HCT116 (cell line): ENCODE measurements at regions not wholly inside any gene's neighbourhood (a gene's known extent, or its start where the extent isn't known, plus 50 kb on each side); places are given as distances from the start of the nearest gene placed in this dataset.

Experiments
- ATAC-seq: fragments of 200-7000 bp; cut with Tn5 transposase; 2 replicates; pipeline ENCODE4 v1.9.1; 2020; ENCODE audit warnings: mild to moderate bottlenecking, moderate library complexity
- BruUV-seq: library from RNA; stranded (reverse); fragments of 400-500 nt; replicated peaks from 2 replicates; lab custom pipeline; 2021; lab: Mats Ljungman, UMichigan
- CTCF ChIA-PET: fragments of 300-600 bp; sonication (Branson Sonifier 250); formaldehyde crosslinking; loops from one replicate; lab custom pipeline; 2021; ENCODE audit warnings: antibody characterized with exemption; lab: Charles Lee
- POLR2A ChIA-PET: fragments of 300-600, 350-600 bp; sonication (Branson Sonifier 250); formaldehyde crosslinking; loops from one replicate; lab custom pipeline; 2021; ENCODE audit warnings: antibody characterized with exemption; lab: Charles Lee
- RAD21 ChIA-PET, 2 experiments: fragments of 300-600 bp; sonication (Branson Sonifier 250); formaldehyde crosslinking; loops; one replicate each; lab custom pipeline; 2023; ENCODE audit warnings: low total read pairs in 2 of 2; ENCODE audit not compliant: uncharacterized antibody in 2 of 2, unreplicated experiment in 2 of 2, low non-redundant PET in 1 of 2; lab: Charles Lee
- DNase-seq: peaks from one replicate; pipeline ENCODE4 v3.0.0-alpha.2; 2010; ENCODE audit warnings: low read depth, low spot score
- H2AFZ ChIP-seq: fragments of 200-600 bp; shearing (Covaris generic), sonication (generic); 2 replicates; pipeline ENCODE4 v1.6.1; 2017; ENCODE audit warnings: low read depth, mixed run types, mixed read lengths, antibody characterized with exemption, low read length; ENCODE audit not compliant: poor library complexity, severe bottlenecking
- H3K27ac ChIP-seq: 2 replicates; pipeline ENCODE4 v1.5.1; 2012; ENCODE audit warnings: low read depth, low read length
- H3K27me3 ChIP-seq: fragments of 200-600 bp; sonication (generic); 2 replicates; pipeline ENCODE4 v1.6.1; 2016; ENCODE audit warnings: mixed run types, low read length, mixed read lengths; ENCODE audit not compliant: insufficient read depth
- H3K36me3 ChIP-seq, 2 experiments: fragments of 200-500 bp in 1 of 2; fragments of 200-600 bp in 1 of 2; sonication (Bioruptor generic) in 1 of 2; sonication (generic) in 1 of 2; 2 replicates each; pipeline versions ENCODE4 v1.5.1 to v1.6.1; 2014 to 2016; ENCODE audit warnings: low read length in 2 of 2, inconsistent platforms in 1 of 2, mixed read lengths in 1 of 2, mixed run types in 1 of 2; ENCODE audit not compliant: insufficient read depth in 2 of 2, control insufficient read depth in 1 of 2
- H3K4me1 ChIP-seq, 2 experiments: fragments of 200-600 bp in 1 of 2; sonication (generic) in 1 of 2; 2 replicates each; pipeline versions ENCODE4 v1.5.1 to v1.6.1; 2012 to 2017; ENCODE audit warnings: low read length in 2 of 2, inconsistent platforms in 1 of 2, mild to moderate bottlenecking in 1 of 2, mixed read lengths in 1 of 2, mixed run types in 1 of 2, moderate library complexity in 1 of 2; ENCODE audit not compliant: insufficient read depth in 2 of 2, control insufficient read depth in 1 of 2
- H3K4me2 ChIP-seq: fragments of 200-600 bp; sonication (generic); 2 replicates; pipeline ENCODE4 v1.6.1; 2017; ENCODE audit warnings: mixed run types, low read length, mixed read lengths
- H3K4me3 ChIP-seq, 2 experiments: fragments of 200-600 bp in 1 of 2; sonication (generic) in 1 of 2; replicated peaks in 1 of 2; 2 replicates each; pipeline ENCODE4 v1.5.1; 2011 to 2016; ENCODE audit warnings: low read length in 2 of 2, control low read depth in 1 of 2, low read depth in 1 of 2, mild to moderate bottlenecking in 1 of 2, mixed read lengths in 1 of 2, mixed run types in 1 of 2
- H3K79me2 ChIP-seq: fragments of 200-600 bp; sonication (generic); 2 replicates; pipeline ENCODE4 v1.6.1; 2017; ENCODE audit warnings: mild to moderate bottlenecking, mixed run types, low read length, moderate library complexity, mixed read lengths; ENCODE audit not compliant: insufficient read depth
- H3K9ac ChIP-seq: fragments of 200-600 bp; sonication (generic); 2 replicates; pipeline ENCODE4 v1.6.1; 2016; ENCODE audit warnings: low read length, mixed read lengths
- H3K9me2 ChIP-seq: fragments of 200-600 bp; sonication (generic), shearing (Covaris generic); 2 replicates; pipeline ENCODE4 v1.6.1; 2017; ENCODE audit warnings: mixed run types, mild to moderate bottlenecking, moderate library complexity; ENCODE audit not compliant: insufficient read depth
- H3K9me3 ChIP-seq, 2 experiments: fragments of 200-500 bp in 1 of 2; fragments of 200-600 bp in 1 of 2; sonication (Bioruptor generic) in 1 of 2; sonication (generic) in 1 of 2; 2 replicates each; pipeline ENCODE4 v1.6.1; 2014 to 2017; ENCODE audit warnings: low read length in 2 of 2, mixed read lengths in 2 of 2, inconsistent platforms in 1 of 2, low read depth in 1 of 2, mild to moderate bottlenecking in 1 of 2, mixed run types in 1 of 2, moderate library complexity in 1 of 2; ENCODE audit not compliant: control insufficient read depth in 1 of 2, insufficient read depth in 1 of 2
- H4K20me1 ChIP-seq: fragments of 200-600 bp; sonication (generic), shearing (Covaris generic); 2 replicates; pipeline ENCODE4 v1.6.1; 2017; ENCODE audit warnings: mixed run types, mild to moderate bottlenecking, moderate library complexity; ENCODE audit not compliant: insufficient read depth
- CBX3 ChIP-seq: IDR thresholded peaks from 2 replicates; pipeline ENCODE4 v1.6.1; 2012; ENCODE audit warnings: low read depth
- CEBPB ChIP-seq: IDR thresholded peaks from 2 replicates; pipeline ENCODE4 v1.6.1; 2012; ENCODE audit warnings: low read depth
- EGR1 ChIP-seq: IDR thresholded peaks from 2 replicates; pipeline ENCODE4 v1.6.1; 2012; ENCODE audit warnings: low read depth
- ELF1 ChIP-seq: IDR thresholded peaks from 2 replicates; pipeline ENCODE4 v1.6.1; 2012; ENCODE audit warnings: low read depth, borderline replicate concordance
- EZH2 ChIP-seq: fragments of 200-600 bp; sonication (generic); IDR thresholded peaks from 2 replicates; pipeline ENCODE4 v1.6.1; 2017; ENCODE audit warnings: antibody characterized with exemption, mixed run types
- POLR2A ChIP-seq: IDR thresholded peaks from 2 replicates; pipeline ENCODE4 v1.7.0; 2011; ENCODE audit warnings: borderline replicate concordance; ENCODE audit not compliant: insufficient read depth, insufficient read length; ENCODE audit errors: extremely low read depth
- RAD21 ChIP-seq: IDR thresholded peaks from 2 replicates; pipeline ENCODE4 v1.6.1; 2012; ENCODE audit warnings: low read depth, mild to moderate bottlenecking
- SIN3A ChIP-seq: IDR thresholded peaks from 2 replicates; pipeline ENCODE4 v1.6.1; 2012; ENCODE audit warnings: low read depth
- SP1 ChIP-seq: IDR thresholded peaks from 2 replicates; pipeline ENCODE4 v1.6.1; 2012; ENCODE audit warnings: low read depth
- YY1 ChIP-seq: IDR thresholded peaks from 2 replicates; pipeline ENCODE4 v1.6.1; 2011; ENCODE audit warnings: low read length, low read depth, moderate library complexity, mild to moderate bottlenecking; ENCODE audit not compliant: insufficient replicate concordance; ENCODE audit errors: extremely low read depth
- ZFX ChIP-seq: fragments of 450-650 bp; IDR thresholded peaks from 2 replicates; pipeline ENCODE4 v1.6.1; 2017
- ZNF274 ChIP-seq: fragments of 200-500 bp; sonication (Bioruptor generic); IDR thresholded peaks from 2 replicates; pipeline ENCODE4 v1.6.1; 2014; ENCODE audit warnings: mild to moderate bottlenecking, low read depth, low read length, inconsistent platforms
- intact Hi-C: fragments of 100-400 bp; cut with micrococcal nuclease; formaldehyde crosslinking; loops from 2 replicates; pipeline ENCODE4 v1.10.0; 2022
- TF ChIP-seq, protein P1 (sequence below): IDR thresholded peaks from 2 replicates; pipeline ENCODE4 v1.6.1; 2011; ENCODE audit warnings: mild to moderate bottlenecking, low read length, moderate library complexity; ENCODE audit not compliant: insufficient replicate concordance; ENCODE audit errors: extremely low read depth
- TF ChIP-seq, protein P2 (sequence below): IDR thresholded peaks from 2 replicates; pipeline ENCODE4 v1.6.1; 2012; ENCODE audit warnings: low read depth
- TF ChIP-seq, protein P3 (sequence below): IDR thresholded peaks from 2 replicates; pipeline ENCODE4 v1.6.1; 2012
- TF ChIP-seq, protein P4 (sequence below): IDR thresholded peaks from 2 replicates; pipeline ENCODE4 v1.6.1; 2012
- TF ChIP-seq, protein P5 (sequence below), 3 experiments: fragments of 200-600 bp in 1 of 3; sonication (generic) in 1 of 3; IDR thresholded peaks in 2 of 3; conservative IDR thresholded peaks in 1 of 3; 2 replicates each; pipeline ENCODE4 v1.5.1; 2012 to 2017; ENCODE audit warnings: low read depth in 2 of 3, low read length in 2 of 3, antibody characterized with exemption in 1 of 3, borderline replicate concordance in 1 of 3, control low read depth in 1 of 3, mild to moderate bottlenecking in 1 of 3, mixed read lengths in 1 of 3, mixed run types in 1 of 3, moderate library complexity in 1 of 3; ENCODE audit not compliant: insufficient read depth in 1 of 3

DNA sequence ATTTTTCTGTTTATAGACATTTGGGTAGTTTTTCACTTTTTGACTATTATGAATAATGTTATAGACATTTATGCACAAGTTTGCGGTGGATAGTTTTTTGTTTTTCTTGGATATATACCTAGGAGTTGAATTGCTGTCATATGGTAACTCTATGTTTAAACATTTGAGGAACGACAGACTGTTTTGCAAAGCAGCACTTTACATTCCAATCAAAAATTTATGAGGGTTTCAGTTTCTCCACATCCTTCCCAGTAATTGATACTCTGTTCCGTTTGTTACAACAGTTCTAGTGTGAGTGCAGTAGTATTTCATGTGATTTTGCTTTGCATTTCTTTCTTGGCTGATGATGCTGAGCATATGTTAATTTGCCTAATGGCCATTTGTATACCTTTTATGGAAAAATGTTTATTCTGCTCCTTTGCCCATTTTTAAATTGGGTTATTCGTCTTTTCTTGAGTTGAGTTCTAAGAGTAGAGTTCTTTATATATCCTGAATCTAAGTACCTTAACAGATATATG lies 617.3 kb upstream of the LRATD1 start (continued):
- TF ChIP-seq, protein P1, sequence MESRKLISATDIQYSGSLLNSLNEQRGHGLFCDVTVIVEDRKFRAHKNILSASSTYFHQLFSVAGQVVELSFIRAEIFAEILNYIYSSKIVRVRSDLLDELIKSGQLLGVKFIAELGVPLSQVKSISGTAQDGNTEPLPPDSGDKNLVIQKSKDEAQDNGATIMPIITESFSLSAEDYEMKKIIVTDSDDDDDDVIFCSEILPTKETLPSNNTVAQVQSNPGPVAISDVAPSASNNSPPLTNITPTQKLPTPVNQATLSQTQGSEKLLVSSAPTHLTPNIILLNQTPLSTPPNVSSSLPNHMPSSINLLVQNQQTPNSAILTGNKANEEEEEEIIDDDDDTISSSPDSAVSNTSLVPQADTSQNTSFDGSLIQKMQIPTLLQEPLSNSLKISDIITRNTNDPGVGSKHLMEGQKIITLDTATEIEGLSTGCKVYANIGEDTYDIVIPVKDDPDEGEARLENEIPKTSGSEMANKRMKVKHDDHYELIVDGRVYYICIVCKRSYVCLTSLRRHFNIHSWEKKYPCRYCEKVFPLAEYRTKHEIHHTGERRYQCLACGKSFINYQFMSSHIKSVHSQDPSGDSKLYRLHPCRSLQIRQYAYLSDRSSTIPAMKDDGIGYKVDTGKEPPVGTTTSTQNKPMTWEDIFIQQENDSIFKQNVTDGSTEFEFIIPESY: no peak
- TF ChIP-seq POLR2A (no peak), SIN3A (no peak), ZNF274 (no peak), YY1 (no peak)

DNA sequence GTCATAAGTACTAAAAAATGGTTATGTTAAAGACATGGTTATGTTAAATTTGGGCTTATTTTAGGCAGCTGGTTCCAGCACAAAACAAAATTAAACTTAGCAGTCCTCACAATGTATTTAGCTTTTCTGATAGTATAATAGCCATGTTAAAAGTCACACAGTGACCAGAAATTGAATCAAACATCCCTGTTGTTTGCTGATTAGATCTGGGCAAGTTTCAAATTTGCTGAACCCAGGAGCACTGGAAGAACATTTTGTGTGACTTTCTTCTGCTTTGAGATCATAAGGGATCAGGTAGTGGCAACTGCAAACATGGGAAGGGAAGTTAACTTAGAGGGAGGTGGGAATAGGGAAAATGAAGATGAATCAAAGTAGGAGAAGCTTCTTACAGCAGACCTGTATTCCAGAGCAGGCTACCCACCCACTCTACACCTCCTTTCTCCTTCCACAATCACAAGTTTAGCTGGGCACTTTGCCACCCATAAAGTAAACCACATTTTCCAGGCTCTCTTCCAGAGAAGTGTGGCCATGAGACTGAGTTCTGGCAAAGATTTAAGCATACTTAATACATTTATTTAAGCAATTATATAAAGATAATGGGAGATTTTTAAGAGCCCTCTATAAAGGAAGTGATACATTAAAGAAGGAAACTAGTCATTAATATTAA lies 616.1 kb upstream of the LRATD1 start:
- CTCF ChIA-PET: no interaction called here
- POLR2A ChIA-PET: no interaction called here
- Histone ChIP-seq H3K27me3 (no peaks in the 10 kb centered on the region), H3K4me2 (no peak overlapping the region), H3K9me3 (peaks cover 9 to 10% of the 10 kb centered on the region in 2 experiments; a peak in 2 of 4 replicates), H3K9me2 (no peaks in the 10 kb centered on the region), H3K27ac (no peak overlapping the region), H3K9ac (no peak overlapping the region), H3K79me2 (no peaks in the 10 kb centered on the region), H3K4me3 (no peak overlapping the region), H4K20me1 (no peaks in the 10 kb centered on the region), H2AFZ (no peak overlapping the region), H3K36me3 (no peaks in the 10 kb centered on the region), H3K4me1 (no peaks in the 10 kb centered on the region)
- no peak for ATAC-seq
- RAD21 ChIA-PET: no interaction called here
- no TSS peak for BruUV-seq
- intact Hi-C loops: no loop called here
- no peak for DNase-seq
- TF ChIP-seq RAD21 (no peak), EGR1 (no peak), EZH2 (no peak), YY1 (no peak), SP1 (no peak), CEBPB (no peak), POLR2A (no peak), SIN3A (no peak), CBX3 (no peak), ELF1 (no peak), ZFX (no peak)
- TF ChIP-seq, protein P2, sequence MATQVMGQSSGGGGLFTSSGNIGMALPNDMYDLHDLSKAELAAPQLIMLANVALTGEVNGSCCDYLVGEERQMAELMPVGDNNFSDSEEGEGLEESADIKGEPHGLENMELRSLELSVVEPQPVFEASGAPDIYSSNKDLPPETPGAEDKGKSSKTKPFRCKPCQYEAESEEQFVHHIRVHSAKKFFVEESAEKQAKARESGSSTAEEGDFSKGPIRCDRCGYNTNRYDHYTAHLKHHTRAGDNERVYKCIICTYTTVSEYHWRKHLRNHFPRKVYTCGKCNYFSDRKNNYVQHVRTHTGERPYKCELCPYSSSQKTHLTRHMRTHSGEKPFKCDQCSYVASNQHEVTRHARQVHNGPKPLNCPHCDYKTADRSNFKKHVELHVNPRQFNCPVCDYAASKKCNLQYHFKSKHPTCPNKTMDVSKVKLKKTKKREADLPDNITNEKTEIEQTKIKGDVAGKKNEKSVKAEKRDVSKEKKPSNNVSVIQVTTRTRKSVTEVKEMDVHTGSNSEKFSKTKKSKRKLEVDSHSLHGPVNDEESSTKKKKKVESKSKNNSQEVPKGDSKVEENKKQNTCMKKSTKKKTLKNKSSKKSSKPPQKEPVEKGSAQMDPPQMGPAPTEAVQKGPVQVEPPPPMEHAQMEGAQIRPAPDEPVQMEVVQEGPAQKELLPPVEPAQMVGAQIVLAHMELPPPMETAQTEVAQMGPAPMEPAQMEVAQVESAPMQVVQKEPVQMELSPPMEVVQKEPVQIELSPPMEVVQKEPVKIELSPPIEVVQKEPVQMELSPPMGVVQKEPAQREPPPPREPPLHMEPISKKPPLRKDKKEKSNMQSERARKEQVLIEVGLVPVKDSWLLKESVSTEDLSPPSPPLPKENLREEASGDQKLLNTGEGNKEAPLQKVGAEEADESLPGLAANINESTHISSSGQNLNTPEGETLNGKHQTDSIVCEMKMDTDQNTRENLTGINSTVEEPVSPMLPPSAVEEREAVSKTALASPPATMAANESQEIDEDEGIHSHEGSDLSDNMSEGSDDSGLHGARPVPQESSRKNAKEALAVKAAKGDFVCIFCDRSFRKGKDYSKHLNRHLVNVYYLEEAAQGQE: no peak
- TF ChIP-seq, protein P3, sequence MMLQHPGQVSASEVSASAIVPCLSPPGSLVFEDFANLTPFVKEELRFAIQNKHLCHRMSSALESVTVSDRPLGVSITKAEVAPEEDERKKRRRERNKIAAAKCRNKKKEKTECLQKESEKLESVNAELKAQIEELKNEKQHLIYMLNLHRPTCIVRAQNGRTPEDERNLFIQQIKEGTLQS: no peak
- TF ChIP-seq, protein P4, sequence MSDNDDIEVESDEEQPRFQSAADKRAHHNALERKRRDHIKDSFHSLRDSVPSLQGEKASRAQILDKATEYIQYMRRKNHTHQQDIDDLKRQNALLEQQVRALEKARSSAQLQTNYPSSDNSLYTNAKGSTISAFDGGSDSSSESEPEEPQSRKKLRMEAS: no peak
- TF ChIP-seq, protein P5, sequence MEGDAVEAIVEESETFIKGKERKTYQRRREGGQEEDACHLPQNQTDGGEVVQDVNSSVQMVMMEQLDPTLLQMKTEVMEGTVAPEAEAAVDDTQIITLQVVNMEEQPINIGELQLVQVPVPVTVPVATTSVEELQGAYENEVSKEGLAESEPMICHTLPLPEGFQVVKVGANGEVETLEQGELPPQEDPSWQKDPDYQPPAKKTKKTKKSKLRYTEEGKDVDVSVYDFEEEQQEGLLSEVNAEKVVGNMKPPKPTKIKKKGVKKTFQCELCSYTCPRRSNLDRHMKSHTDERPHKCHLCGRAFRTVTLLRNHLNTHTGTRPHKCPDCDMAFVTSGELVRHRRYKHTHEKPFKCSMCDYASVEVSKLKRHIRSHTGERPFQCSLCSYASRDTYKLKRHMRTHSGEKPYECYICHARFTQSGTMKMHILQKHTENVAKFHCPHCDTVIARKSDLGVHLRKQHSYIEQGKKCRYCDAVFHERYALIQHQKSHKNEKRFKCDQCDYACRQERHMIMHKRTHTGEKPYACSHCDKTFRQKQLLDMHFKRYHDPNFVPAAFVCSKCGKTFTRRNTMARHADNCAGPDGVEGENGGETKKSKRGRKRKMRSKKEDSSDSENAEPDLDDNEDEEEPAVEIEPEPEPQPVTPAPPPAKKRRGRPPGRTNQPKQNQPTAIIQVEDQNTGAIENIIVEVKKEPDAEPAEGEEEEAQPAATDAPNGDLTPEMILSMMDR (IDR thresholded peaks at IDR 0.05 in 2 of 3, conservative IDR thresholded peaks at IDR 0.05 in 1 of 3; ENCODE audit: borderline replicate concordance in 1 of 3, insufficient read depth in 1 of 3, low read depth in 2 of 3, low read length in 2 of 3): no peak
